ENCODE measurements at regions not wholly inside any gene's neighbourhood (a gene's known extent, or its start where the extent isn't known, plus 50 kb on each side); places are given as distances from the start of the nearest gene placed in this dataset.

GRCh38 chr22:47775686-47776085, 1013.2 kb downstream of the TBC1D22A start:
- TF ChIP-seq CTCF (conservative IDR thresholded peaks at IDR 0.05) = no peak

GRCh38 chr22:47775191-47775590, 1012.7 kb downstream of the TBC1D22A start:
- TF ChIP-seq CTCF (conservative IDR thresholded peaks at IDR 0.05) = no peak
- H3K27ac ChIP-seq = peak overlapping the region; percentile 79

More at GRCh38 chr22:47775686-47776085, 1013.2 kb downstream of the TBC1D22A start:
- peak overlapping the region; percentile 79 for H3K27ac ChIP-seq

DNA sequence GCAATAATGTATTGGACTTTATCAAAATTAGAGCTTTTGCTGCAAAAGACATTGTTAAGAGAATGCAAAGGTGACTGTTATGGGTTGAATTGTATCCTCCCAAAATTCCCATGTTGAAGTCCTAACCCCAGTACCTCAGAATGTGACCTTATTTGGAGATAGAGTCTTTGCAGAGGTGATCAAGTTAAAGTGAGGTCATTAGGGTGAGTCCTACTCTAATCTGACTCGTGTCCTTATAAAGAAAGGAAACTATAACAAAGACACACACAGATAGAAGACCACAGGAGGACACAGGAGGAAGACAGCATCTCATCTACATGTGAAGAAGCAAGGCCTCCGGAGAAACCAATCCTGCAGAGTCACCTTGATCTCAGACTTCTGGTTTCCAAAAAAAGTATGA, 1011.2 kb downstream of the TBC1D22A start:
- H3K27ac ChIP-seq = no peak overlapping the region
- no peak for TF ChIP-seq CTCF (conservative IDR thresholded peaks at IDR 0.05)

GRCh38 chr22:47772864-47773263, 1010.4 kb downstream of the TBC1D22A start:
- H3K27ac ChIP-seq = no peak overlapping the region
- TF ChIP-seq CTCF (conservative IDR thresholded peaks at IDR 0.05) = no peak

GRCh38 chr22:47769652-47770051, 1007.2 kb downstream of the TBC1D22A start:
- H3K27ac ChIP-seq = no peak overlapping the region

GRCh38 chr22:47768027-47768426, 1005.6 kb downstream of the TBC1D22A start:
- no peak overlapping the region for H3K27ac ChIP-seq
- no peak for TF ChIP-seq CTCF (conservative IDR thresholded peaks at IDR 0.05)

More at GRCh38 chr22:47769652-47770051, 1007.2 kb downstream of the TBC1D22A start:
- TF ChIP-seq CTCF (conservative IDR thresholded peaks at IDR 0.05) = no peak

DNA sequence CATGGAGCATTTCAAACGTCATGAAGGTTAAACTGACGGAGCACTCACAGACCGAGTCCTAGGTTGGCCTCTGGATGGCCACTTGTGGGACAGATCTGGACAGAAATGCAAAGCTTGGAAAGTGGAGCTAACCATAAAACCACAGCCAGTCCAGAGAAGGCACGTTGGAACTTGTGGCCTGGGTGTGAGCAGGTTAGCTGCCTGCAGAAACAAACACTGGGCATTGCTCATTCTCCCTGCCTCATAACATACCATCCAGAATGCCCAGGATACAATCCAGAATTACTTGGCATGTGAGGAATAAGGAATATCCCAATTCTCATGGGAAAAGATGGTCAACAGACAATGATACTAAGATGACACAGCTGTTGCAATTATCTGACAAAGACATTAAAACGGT, 1005.0 kb downstream of the TBC1D22A start:
- H3K27ac ChIP-seq = no peak overlapping the region
- TF ChIP-seq CTCF (conservative IDR thresholded peaks at IDR 0.05) = no peak

Measured in VCaP (cell line).